Fibroblast of pulmonary artery (primary cell): ENCODE measurements at regions not wholly inside any gene's neighbourhood (a gene's known extent, or its start where the extent isn't known, plus 50 kb on each side); places are given as distances from the start of the nearest gene placed in this dataset.

Experiments
- DNase-seq: peaks from one replicate; pipeline ENCODE4 v3.0.0-alpha.2; 2010; ENCODE audit warnings: low read depth
- H3K4me3 ChIP-seq: replicated peaks from 2 replicates; pipeline ENCODE4 v1.5.1; 2011; ENCODE audit warnings: low read depth, mild to moderate bottlenecking, control low read depth, low read length, moderate library complexity
- TF ChIP-seq, protein P1 (sequence below): IDR thresholded peaks from 2 replicates; pipeline ENCODE4 v1.5.1; 2011; ENCODE audit warnings: mild to moderate bottlenecking, control low read depth, low read length, inconsistent platforms; ENCODE audit errors: missing control alignments

DNA sequence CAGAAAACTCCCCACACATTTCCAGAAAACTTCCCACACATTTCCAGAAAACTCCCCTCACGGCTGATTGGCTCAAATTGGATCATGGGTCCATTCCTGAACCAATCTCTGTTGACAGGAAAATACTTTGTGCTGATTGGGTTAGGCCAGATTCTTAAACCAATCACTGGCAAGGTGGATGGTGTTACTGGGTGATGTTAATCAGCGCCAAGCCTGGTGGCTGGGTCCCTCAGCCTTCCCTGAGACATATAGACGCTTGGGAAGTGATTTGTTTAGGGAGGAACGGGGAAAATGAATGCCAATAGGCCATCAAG, 199.4 kb upstream of the UBE2E2 start:
- DNase-seq, result no peak
- TF ChIP-seq, protein P1, sequence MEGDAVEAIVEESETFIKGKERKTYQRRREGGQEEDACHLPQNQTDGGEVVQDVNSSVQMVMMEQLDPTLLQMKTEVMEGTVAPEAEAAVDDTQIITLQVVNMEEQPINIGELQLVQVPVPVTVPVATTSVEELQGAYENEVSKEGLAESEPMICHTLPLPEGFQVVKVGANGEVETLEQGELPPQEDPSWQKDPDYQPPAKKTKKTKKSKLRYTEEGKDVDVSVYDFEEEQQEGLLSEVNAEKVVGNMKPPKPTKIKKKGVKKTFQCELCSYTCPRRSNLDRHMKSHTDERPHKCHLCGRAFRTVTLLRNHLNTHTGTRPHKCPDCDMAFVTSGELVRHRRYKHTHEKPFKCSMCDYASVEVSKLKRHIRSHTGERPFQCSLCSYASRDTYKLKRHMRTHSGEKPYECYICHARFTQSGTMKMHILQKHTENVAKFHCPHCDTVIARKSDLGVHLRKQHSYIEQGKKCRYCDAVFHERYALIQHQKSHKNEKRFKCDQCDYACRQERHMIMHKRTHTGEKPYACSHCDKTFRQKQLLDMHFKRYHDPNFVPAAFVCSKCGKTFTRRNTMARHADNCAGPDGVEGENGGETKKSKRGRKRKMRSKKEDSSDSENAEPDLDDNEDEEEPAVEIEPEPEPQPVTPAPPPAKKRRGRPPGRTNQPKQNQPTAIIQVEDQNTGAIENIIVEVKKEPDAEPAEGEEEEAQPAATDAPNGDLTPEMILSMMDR, result no peak

DNA sequence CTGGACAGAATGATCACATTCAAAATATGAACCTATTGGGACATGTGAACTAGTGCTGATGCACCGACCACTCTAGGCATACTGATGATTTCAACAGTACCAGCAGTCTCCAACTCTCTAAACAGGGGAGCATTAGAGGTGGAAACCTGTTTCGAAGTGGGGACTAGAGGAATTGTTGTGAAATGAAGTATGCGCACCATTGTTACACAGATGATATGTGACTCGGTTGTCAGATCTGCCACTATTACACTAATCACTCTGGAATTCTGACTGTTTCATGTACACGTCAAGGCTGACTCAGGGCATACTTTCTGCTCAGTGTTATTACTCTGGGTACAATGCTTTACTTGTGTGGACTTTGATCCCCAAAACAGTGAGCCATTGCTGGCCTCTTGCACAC, 198.2 kb upstream of the UBE2E2 start:
- TF ChIP-seq, protein P1, result no peak
- DNase-seq, result peak; percentile 84
- no peak overlapping the region for H3K4me3 ChIP-seq

More for the DNA sequence above, 199.4 kb upstream of the UBE2E2 start:
- no peak overlapping the region for H3K4me3 ChIP-seq

DNA sequence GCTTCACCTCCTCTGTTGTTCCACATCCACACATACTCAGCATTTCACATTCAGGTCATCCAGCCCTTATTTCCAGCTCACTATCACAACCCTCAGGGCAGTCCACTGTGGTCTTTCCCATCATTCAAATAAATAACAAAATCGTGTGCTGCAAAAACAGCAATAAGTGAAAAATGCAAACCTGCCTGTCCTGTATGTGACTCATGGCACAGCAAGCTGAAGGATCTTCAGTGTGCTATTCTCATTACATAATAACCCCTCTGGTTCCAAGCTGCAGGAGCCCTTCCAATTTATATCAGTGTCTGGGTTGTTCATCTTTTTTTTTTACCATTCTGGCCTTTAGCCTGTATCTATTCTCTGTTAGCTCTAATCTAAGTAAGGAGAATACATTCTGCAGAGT, 185.3 kb upstream of the UBE2E2 start:
- peak; percentile 28 for DNase-seq
- TF ChIP-seq, protein P1, result no peak
- H3K4me3 ChIP-seq, result no peak overlapping the region

DNA sequence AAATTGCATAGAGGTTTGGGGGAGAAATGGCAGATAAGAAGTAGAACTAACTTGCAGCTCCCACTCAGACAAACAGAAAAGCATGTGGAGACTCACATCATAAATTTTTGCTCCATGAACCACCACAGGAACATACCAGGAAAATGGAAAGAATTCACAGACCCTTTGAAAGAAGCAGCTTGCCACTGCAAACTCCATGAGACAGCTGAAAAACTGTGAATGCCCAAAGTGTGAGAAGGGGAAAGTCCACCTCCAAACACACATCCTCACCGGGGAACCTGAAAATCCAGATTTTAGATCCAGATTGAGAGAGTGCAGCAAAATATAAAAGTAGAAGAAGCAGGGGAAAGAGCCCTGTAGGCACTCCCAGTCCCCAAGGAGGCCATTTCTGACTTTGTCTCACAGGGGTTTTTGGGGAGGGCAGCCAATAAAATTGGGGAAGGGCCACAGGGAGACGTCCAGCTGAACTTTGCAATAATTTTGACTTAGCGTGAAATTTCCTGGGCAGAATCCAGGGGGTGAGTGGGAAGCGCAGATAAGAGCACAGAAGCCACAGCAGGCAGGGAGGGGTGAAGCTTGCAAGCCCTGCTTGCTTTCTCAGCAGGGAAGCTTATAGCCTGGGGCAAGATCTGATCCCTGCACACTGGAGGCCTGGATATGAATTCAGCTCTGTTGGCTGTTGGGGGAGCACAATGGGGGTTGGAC, 183.4 kb upstream of the UBE2E2 start:
- no peak overlapping the region for H3K4me3 ChIP-seq
- TF ChIP-seq, protein P1, result no peak
- peak; percentile 30 for DNase-seq

DNA sequence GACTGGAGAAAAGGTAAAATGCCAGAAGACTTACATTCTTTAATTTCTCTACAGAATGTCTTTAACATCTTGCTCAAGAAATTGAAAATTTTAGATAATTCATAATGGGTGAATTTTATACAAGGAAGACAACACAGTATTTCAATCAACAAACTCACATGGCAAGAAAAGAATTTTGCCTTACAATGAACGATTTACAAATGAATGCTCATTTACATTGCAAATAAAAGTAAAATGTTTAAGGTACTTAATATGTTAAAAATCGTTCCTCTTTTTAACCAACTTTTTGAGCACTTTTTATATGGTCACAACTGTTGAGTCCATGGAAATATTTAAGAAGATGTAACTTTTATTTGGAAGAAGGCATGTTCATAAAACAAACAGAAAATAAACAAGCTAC, 174.8 kb upstream of the UBE2E2 start:
- DNase-seq, result no peak
- H3K4me3 ChIP-seq, result no peak overlapping the region
- TF ChIP-seq, protein P1, result no peak

DNA sequence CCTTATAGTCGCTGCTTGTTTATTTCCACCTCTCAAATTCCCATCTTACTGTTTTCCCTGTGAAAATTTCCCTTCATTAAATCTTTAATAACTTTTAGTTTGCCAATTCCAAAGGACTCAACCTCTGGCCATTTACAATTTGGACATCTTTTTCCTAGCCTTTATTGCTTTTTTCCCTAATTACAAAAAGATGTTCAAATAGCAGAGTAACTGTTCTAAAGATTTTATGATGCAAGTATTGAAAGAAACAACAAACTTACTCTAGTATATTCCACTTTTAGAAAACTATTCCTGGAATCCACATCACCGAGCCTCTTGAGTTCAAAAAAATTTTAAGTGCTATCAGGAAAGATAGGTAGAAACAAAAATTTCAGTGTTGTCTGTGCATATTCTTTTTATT, 174.1 kb upstream of the UBE2E2 start:
- no peak for DNase-seq
- H3K4me3 ChIP-seq, result no peak overlapping the region
- TF ChIP-seq, protein P1, result no peak
